ENCODE measurements at regions not wholly inside any gene's neighbourhood (a gene's known extent, or its start where the extent isn't known, plus 50 kb on each side); places are given as distances from the start of the nearest gene placed in this dataset.

DNA sequence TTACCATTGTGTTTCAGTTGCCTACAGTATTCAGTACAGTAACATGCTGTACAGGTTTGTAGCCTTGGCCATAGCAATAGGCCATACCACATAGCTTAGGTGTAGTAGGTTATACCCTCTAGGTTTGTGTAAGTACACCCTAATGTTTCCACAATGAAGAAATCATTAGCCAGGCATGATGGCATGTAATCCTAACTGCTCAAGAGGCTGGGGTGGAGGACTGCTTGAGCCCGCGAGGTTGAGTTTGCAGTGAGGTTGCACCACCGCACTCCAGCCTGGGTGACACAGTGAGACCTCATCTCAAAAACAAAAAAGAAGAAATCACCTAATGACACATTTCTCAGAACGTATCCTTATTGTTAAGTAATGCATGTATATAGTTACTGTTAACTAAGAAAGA, 63.2 kb upstream of the KTN1 start:
- DNase-seq (ENCODE audit: low spot score) = no peak
- in situ Hi-C loops (cut with HindIII; ENCODE audit: extremely low pct_ligation_motif_present, low pct_unique_long_range_greater_than_20kb) = no loop called here
- H3K9me3 ChIP-seq (ENCODE audit: low read length) = no peaks in the 10 kb centered on the region
- no peaks in the 10 kb centered on the region for H4K20me1 ChIP-seq (ENCODE audit: insufficient read depth, low read length)
- CTCF ChIA-PET (ENCODE audit: low intra/inter-chr PET ratio, low total read pairs) = no interaction called here
- H3K27ac ChIP-seq (ENCODE audit: extremely low read length, insufficient read depth, low read length) = no peak overlapping the region
- intact Hi-C loops (cut with micrococcal nuclease; ENCODE audit: unreplicated experiment) = no loop called here
- H3K79me2 ChIP-seq (ENCODE audit: insufficient read depth, low read length) = no peaks in the 10 kb centered on the region
- POLR2A ChIA-PET = no interaction called here
- BruUV-seq (replicated peaks) = no TSS peak
- TF ChIP-seq NR2C2 (CRISPR knock-in tag; IDR thresholded peaks at IDR 0.05; ENCODE audit: borderline replicate concordance) (no peak), SOX13 (IDR thresholded peaks at IDR 0.05) (no peak), SOX13 (CRISPR knock-in tag; conservative IDR thresholded peaks at IDR 0.05 in 1 of 2, IDR thresholded peaks at IDR 0.05 in 1 of 2) (no peak), CHCHD3 (CRISPR knock-in tag; IDR thresholded peaks at IDR 0.05) (no peak), NFE2 (CRISPR knock-in tag; IDR thresholded peaks at IDR 0.05) (no peak), ZBTB4 (CRISPR knock-in tag; IDR thresholded peaks at IDR 0.05; ENCODE audit: borderline replicate concordance) (no peak), MED8 (CRISPR knock-in tag; IDR thresholded peaks at IDR 0.05; ENCODE audit: insufficient replicate concordance) (no peak), SALL2 (CRISPR knock-in tag; IDR thresholded peaks at IDR 0.05) (no peak), HOXA5 (CRISPR knock-in tag; IDR thresholded peaks at IDR 0.05) (no peak), ZFP62 (CRISPR knock-in tag; IDR thresholded peaks at IDR 0.05) (no peak), IKZF4 (CRISPR knock-in tag; IDR thresholded peaks at IDR 0.05; ENCODE audit: borderline replicate concordance, low read depth, not compliant biosample characterization) (no peak), ATM (IDR thresholded peaks at IDR 0.05; ENCODE audit: borderline replicate concordance) (no peak), JDP2 (CRISPR knock-in tag; IDR thresholded peaks at IDR 0.05; ENCODE audit: borderline replicate concordance) (no peak), ZMAT5 (CRISPR knock-in tag; IDR thresholded peaks at IDR 0.05; ENCODE audit: borderline replicate concordance, low read depth) (no peak), DNMT1 (CRISPR knock-in tag; IDR thresholded peaks at IDR 0.05) (no peak), RBM39 (IDR thresholded peaks at IDR 0.05; ENCODE audit: low read depth, low read length, poor library complexity, severe bottlenecking) (no peak)
- H3K36me3 ChIP-seq (replicated peaks in 1 of 2; ENCODE audit: control insufficient read depth in 1 of 2, insufficient read depth in 2 of 2, low read length in 2 of 2) = no peaks in the 10 kb centered on the region
- no peak overlapping the region for H2AFZ ChIP-seq (ENCODE audit: low read length)
- H3K4me3 ChIP-seq (replicated peaks in 1 of 3; ENCODE audit: insufficient read depth in 1 of 3, low read depth in 2 of 3, low read length in 3 of 3) = no peak overlapping the region
- no peak for FAIRE-seq
- no peak for ATAC-seq
- no peak overlapping the region for H3K9ac ChIP-seq (ENCODE audit: insufficient read depth, low read depth, low read length)
- H3K27me3 ChIP-seq (ENCODE audit: control insufficient read depth in 1 of 2, insufficient read depth in 2 of 2, low read length in 2 of 2) = no peaks in the 10 kb centered on the region
- H3K4me1 ChIP-seq (ENCODE audit: insufficient read depth, low read length) = no peaks in the 10 kb centered on the region
- 95% methylated on average over 4 of the region's 4 CpGs for WGBS (ENCODE audit: low lambda C conversion rate)
- no peak overlapping the region for H3K4me2 ChIP-seq (ENCODE audit: low read depth, low read length)
